ENCODE measurements at regions not wholly inside any gene's neighbourhood (a gene's known extent, or its start where the extent isn't known, plus 50 kb on each side); places are given as distances from the start of the nearest gene placed in this dataset.

DNA sequence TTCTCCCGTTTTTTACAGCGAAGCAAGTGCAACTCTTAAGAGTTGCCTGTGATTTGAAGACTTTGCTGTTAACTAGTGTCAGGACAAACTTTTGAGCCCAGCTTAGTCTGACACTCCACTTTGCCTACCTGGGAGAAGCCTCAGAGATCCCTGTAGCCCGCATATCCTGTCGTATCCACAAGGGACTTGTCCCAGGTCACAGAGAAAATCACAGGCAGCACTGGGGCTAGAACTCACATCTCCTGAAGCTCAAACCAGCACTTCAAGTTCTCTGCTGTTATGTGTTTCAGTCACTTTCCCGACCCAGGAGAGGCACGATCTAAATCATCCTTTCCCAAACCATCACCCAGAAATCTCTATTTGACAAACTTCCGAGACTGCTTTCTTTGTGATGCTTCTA, 584.5 kb downstream of the ACTL7B start:
- Histone ChIP-seq H3K4me3 (no peak overlapping the region), H3K9me3 (replicated peaks in 1 of 3) (no peaks in the 10 kb centered on the region), H3K27ac (no peak overlapping the region), H3K4me1 (replicated peaks in 1 of 2) (no peaks in the 10 kb centered on the region), H3K27me3 (no peaks in the 10 kb centered on the region), H3K36me3 (replicated peaks in 1 of 2) (no peaks in the 10 kb centered on the region)
- DNase-seq: no peak
- TF ChIP-seq POLR2A (IDR thresholded peaks at IDR 0.05): no peak
- TF ChIP-seq CTCF (IDR thresholded peaks at IDR 0.05): no peak
- 89 to 95% (median 93%) methylated on average over 7 of the region's 7 CpGs for WGBS, 4 donors
- intact Hi-C loops (cut with DNase I): loop anchor here in 1 of 2 donors (5.0 kb wide), 1 partner anchor 784 kb away; the partner anchor contains the start of gene KLF4

DNA sequence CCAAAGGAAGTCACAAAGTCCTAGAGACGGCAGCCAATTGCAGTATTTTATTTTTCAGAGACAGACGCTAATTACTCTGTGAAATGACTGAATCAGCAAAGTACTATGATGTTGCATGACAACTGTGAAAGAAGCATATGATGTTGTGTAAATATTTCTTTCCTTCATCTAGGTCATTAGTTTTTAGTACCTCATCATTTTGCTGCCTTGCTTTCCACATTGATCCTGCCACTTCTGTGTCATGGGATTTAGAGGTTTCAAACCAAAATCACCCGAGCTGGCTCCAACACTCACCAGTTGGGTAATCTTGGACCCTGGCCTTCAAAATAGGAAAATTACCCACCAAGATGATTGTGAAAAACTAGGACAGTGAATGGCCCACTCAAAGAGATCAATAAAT, 585.2 kb downstream of the ACTL7B start:
- Histone ChIP-seq H3K4me1 (replicated peaks in 1 of 2) (no peaks in the 10 kb centered on the region), H3K36me3 (replicated peaks in 1 of 2) (no peaks in the 10 kb centered on the region), H3K27ac (no peak overlapping the region), H3K4me3 (no peak overlapping the region), H3K9me3 (replicated peaks in 1 of 3) (no peaks in the 10 kb centered on the region), H3K27me3 (no peaks in the 10 kb centered on the region)
- no peak for TF ChIP-seq CTCF (IDR thresholded peaks at IDR 0.05)
- no peak for TF ChIP-seq POLR2A (IDR thresholded peaks at IDR 0.05)
- 92 to 100% (median 94%) methylated on average over 3 of the region's 3 CpGs for WGBS, 4 donors
- intact Hi-C loops (cut with DNase I): loop anchor here in 1 of 2 donors (5.0 kb wide), 1 partner anchor 783 kb away; the partner anchor contains the start of gene KLF4
- DNase-seq: no peak

GRCh38 chr9:108270051-108270450, 585.7 kb downstream of the ACTL7B start:
- Histone ChIP-seq H3K4me3 (no peak overlapping the region), H3K4me1 (replicated peaks in 1 of 2) (no peaks in the 10 kb centered on the region), H3K27me3 (no peaks in the 10 kb centered on the region), H3K27ac (no peak overlapping the region), H3K36me3 (replicated peaks in 1 of 2) (no peaks in the 10 kb centered on the region), H3K9me3 (replicated peaks in 1 of 3) (no peaks in the 10 kb centered on the region)
- intact Hi-C loops (cut with DNase I): loop anchor here in 1 of 2 donors (5.0 kb wide), 1 partner anchor 783 kb away; the partner anchor contains the start of gene KLF4
- WGBS, 4 donors: 92 to 100% (median 98%) methylated on average over 1 of the region's 1 CpG
- TF ChIP-seq POLR2A (IDR thresholded peaks at IDR 0.05) (no peak), CTCF (IDR thresholded peaks at IDR 0.05) (no peak)
- DNase-seq: no peak

GRCh38 chr9:108269371-108269770, 586.4 kb downstream of the ACTL7B start:
- H3K4me3 ChIP-seq: no peak overlapping the region
- H3K4me1 ChIP-seq (replicated peaks in 1 of 2): no peaks in the 10 kb centered on the region
- WGBS, 4 donors: 84 to 100% (median 90%) methylated on average over 1 of the region's 1 CpG
- no peak overlapping the region for H3K27ac ChIP-seq
- H3K36me3 ChIP-seq (replicated peaks in 1 of 2): no peaks in the 10 kb centered on the region
- H3K27me3 ChIP-seq: no peaks in the 10 kb centered on the region
- no peak for DNase-seq
- H3K9me3 ChIP-seq (replicated peaks in 1 of 3): no peaks in the 10 kb centered on the region
- intact Hi-C loops (cut with DNase I): no loop called here
- TF ChIP-seq CTCF (IDR thresholded peaks at IDR 0.05) (no peak), POLR2A (IDR thresholded peaks at IDR 0.05) (no peak)

Measured in adrenal gland (tissue), 9 donors.